DOHH2 (cell line): ENCODE measurements at regions not wholly inside any gene's neighbourhood (a gene's known extent, or its start where the extent isn't known, plus 50 kb on each side); places are given as distances from the start of the nearest gene placed in this dataset.

Experiments used
- EZH2phosphoT487 ChIP-seq: fragments of 200-600 bp; sonication (generic); IDR thresholded peaks from 2 replicates; pipeline ENCODE4 v1.6.1; 2017; ENCODE audit warnings: borderline replicate concordance, mild to moderate bottlenecking, antibody characterized with exemption, low read length, moderate library complexity, mixed read lengths
- TF ChIP-seq, protein P1 (sequence below): fragments of 200-600 bp; sonication (generic); IDR thresholded peaks from one replicate; pipeline ENCODE4 v1.5.1; 2014; ENCODE audit warnings: antibody characterized with exemption, mild to moderate bottlenecking, low read depth, low read length; ENCODE audit not compliant: poor library complexity, severe bottlenecking

DNA sequence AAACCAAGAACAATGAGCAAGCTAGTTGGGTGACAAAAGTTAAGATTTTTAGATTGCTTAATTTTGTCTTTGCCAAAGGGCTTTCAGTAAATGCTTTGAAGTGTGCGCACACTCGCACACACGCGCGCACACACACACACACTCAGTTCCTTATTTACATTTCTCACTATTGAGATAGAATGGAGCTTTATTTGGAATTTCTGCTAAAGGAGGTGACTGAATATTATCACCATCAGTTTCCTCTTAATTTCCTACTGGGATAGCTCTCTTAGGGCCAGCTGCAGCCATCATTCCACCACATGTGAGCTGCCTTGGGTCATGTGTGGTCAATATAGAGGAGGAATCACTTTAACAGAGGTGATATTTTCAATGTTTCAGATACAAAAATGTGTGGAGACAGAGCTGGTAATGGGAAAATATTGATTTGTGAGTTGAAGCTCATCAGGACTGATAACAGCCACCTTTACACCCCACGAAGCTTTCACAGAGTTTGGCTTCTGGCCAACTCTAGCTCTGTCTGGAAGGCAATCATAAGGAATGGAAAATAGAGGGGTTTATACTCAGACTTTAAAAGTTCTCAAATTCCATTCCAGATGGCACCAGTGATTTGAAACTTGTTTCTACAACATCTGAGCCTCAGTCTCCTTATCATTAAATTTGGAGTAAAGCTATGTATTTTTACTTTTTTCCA lies 99.9 kb downstream of the MACIR start:
- TF ChIP-seq, protein P1, sequence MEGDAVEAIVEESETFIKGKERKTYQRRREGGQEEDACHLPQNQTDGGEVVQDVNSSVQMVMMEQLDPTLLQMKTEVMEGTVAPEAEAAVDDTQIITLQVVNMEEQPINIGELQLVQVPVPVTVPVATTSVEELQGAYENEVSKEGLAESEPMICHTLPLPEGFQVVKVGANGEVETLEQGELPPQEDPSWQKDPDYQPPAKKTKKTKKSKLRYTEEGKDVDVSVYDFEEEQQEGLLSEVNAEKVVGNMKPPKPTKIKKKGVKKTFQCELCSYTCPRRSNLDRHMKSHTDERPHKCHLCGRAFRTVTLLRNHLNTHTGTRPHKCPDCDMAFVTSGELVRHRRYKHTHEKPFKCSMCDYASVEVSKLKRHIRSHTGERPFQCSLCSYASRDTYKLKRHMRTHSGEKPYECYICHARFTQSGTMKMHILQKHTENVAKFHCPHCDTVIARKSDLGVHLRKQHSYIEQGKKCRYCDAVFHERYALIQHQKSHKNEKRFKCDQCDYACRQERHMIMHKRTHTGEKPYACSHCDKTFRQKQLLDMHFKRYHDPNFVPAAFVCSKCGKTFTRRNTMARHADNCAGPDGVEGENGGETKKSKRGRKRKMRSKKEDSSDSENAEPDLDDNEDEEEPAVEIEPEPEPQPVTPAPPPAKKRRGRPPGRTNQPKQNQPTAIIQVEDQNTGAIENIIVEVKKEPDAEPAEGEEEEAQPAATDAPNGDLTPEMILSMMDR: no peak
- no peak for TF ChIP-seq EZH2phosphoT487
